ENCODE measurements at regions not wholly inside any gene's neighbourhood (a gene's known extent, or its start where the extent isn't known, plus 50 kb on each side); places are given as distances from the start of the nearest gene placed in this dataset.

GRCh38 chr2:225296951-225297350 lies 102.6 kb upstream of the NYAP2 start:
- no peak for TF ChIP-seq PRDM1 (tag by site-specific recombination; IDR thresholded peaks at IDR 0.05)
- no peak for TF ChIP-seq ZNF660 (tag by site-specific recombination; IDR thresholded peaks at IDR 0.05)
- no peak for TF ChIP-seq ZNF423 (tag by site-specific recombination; IDR thresholded peaks at IDR 0.05)
- TF ChIP-seq ZNF292 (tag by site-specific recombination; IDR thresholded peaks at IDR 0.05; ENCODE audit: borderline replicate concordance, low read depth): no peak
- TF ChIP-seq ZNF184 (tag by site-specific recombination; IDR thresholded peaks at IDR 0.05): no peak
- TF ChIP-seq, protein P1, sequence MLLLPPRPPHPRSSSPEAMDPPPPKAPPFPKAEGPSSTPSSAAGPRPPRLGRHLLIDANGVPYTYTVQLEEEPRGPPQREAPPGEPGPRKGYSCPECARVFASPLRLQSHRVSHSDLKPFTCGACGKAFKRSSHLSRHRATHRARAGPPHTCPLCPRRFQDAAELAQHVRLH (tag by site-specific recombination; IDR thresholded peaks at IDR 0.05): no peak
- TF ChIP-seq, protein P2, sequence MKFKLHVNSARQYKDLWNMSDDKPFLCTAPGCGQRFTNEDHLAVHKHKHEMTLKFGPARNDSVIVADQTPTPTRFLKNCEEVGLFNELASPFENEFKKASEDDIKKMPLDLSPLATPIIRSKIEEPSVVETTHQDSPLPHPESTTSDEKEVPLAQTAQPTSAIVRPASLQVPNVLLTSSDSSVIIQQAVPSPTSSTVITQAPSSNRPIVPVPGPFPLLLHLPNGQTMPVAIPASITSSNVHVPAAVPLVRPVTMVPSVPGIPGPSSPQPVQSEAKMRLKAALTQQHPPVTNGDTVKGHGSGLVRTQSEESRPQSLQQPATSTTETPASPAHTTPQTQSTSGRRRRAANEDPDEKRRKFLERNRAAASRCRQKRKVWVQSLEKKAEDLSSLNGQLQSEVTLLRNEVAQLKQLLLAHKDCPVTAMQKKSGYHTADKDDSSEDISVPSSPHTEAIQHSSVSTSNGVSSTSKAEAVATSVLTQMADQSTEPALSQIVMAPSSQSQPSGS (tag by site-specific recombination; IDR thresholded peaks at IDR 0.05; ENCODE audit: low read depth): no peak
- TF ChIP-seq ZNF843 (tag by site-specific recombination; IDR thresholded peaks at IDR 0.05): no peak
- TF ChIP-seq, protein P3, sequence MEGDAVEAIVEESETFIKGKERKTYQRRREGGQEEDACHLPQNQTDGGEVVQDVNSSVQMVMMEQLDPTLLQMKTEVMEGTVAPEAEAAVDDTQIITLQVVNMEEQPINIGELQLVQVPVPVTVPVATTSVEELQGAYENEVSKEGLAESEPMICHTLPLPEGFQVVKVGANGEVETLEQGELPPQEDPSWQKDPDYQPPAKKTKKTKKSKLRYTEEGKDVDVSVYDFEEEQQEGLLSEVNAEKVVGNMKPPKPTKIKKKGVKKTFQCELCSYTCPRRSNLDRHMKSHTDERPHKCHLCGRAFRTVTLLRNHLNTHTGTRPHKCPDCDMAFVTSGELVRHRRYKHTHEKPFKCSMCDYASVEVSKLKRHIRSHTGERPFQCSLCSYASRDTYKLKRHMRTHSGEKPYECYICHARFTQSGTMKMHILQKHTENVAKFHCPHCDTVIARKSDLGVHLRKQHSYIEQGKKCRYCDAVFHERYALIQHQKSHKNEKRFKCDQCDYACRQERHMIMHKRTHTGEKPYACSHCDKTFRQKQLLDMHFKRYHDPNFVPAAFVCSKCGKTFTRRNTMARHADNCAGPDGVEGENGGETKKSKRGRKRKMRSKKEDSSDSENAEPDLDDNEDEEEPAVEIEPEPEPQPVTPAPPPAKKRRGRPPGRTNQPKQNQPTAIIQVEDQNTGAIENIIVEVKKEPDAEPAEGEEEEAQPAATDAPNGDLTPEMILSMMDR (tag by site-specific recombination; IDR thresholded peaks at IDR 0.05): no peak
- no peak for TF ChIP-seq ZNF133 (tag by site-specific recombination; IDR thresholded peaks at IDR 0.05)
- TF ChIP-seq KLF9 (tag by site-specific recombination; IDR thresholded peaks at IDR 0.05; ENCODE audit: low read depth): no peak
- no peak for TF ChIP-seq ZNF76 (tag by site-specific recombination; IDR thresholded peaks at IDR 0.05; ENCODE audit: borderline replicate concordance, low read depth)
- TF ChIP-seq ZNF510 (tag by site-specific recombination; IDR thresholded peaks at IDR 0.05; ENCODE audit: insufficient replicate concordance): no peak

Data from HEK293 (cell line).